Naive thymus-derived CD4-positive, alpha-beta T cell (primary cell): ENCODE measurements at regions not wholly inside any gene's neighbourhood (a gene's known extent, or its start where the extent isn't known, plus 50 kb on each side); places are given as distances from the start of the nearest gene placed in this dataset.
A peak's percentile ranks its signal among the peaks of the same experiment; 100 is the strongest.
"Not testable (repeated sequence)": the region's sequence is repeated elsewhere in the genome, so short reads cannot be mapped to it uniquely, and the experiment has no call there.

Experiments used
- ATAC-seq: fragments of 150-1000 bp; cut with Tn5 transposase; 2 replicates; pipeline ENCODE4 v1.10.0; 2021; ENCODE audit warnings: mild to moderate bottlenecking, moderate library complexity
- CTCF ChIA-PET: fragments of 350-600 bp; sonication (Branson Sonifier 250); formaldehyde crosslinking; loops from one replicate; lab custom pipeline; 2021; ENCODE audit warnings: antibody characterized with exemption; lab: Charles Lee
- POLR2A ChIA-PET: fragments of 350-600 bp; sonication (Branson Sonifier 250); formaldehyde crosslinking; loops from one replicate; lab custom pipeline; 2021; ENCODE audit warnings: antibody characterized with exemption, inconsistent platforms; lab: Charles Lee
- DNase-seq, 9 donors: peaks; one replicate each; pipeline versions ENCODE4 v3.0.0 to v3.0.0-alpha.2; 2020 to 2022; ENCODE audit warnings: mixed read lengths in 1 of 9
- H3K27ac ChIP-seq: one replicate; pipeline ENCODE4 v1.7.0; 2013; ENCODE audit warnings: mild to moderate bottlenecking, low read depth, low read length, moderate library complexity
- H3K27me3 ChIP-seq, 2 donors: one replicate each; pipeline ENCODE4 v1.7.0; 2013; ENCODE audit warnings: low read length in 2 of 2, mild to moderate bottlenecking in 2 of 2, moderate library complexity in 2 of 2; ENCODE audit not compliant: control insufficient read depth in 2 of 2, insufficient read depth in 2 of 2
- H3K36me3 ChIP-seq, 3 experiments: 1 replicate in 2 of 3; 2 replicates in 1 of 3; pipeline ENCODE4 v1.7.0; 2013; ENCODE audit warnings: low read length in 3 of 3, mild to moderate bottlenecking in 3 of 3, moderate library complexity in 1 of 3; ENCODE audit not compliant: insufficient read depth in 3 of 3, control insufficient read depth in 2 of 3
- H3K4me1 ChIP-seq, 2 donors: one replicate each; pipeline ENCODE4 v1.7.0; 2013; ENCODE audit warnings: low read length in 2 of 2, mild to moderate bottlenecking in 2 of 2, moderate library complexity in 1 of 2; ENCODE audit not compliant: control insufficient read depth in 2 of 2, insufficient read depth in 2 of 2
- H3K4me3 ChIP-seq: 2 replicates; pipeline ENCODE4 v1.7.0; 2013; ENCODE audit warnings: mild to moderate bottlenecking, low read length
- H3K9me3 ChIP-seq, 3 experiments: 1 replicate in 2 of 3; 2 replicates in 1 of 3; pipeline ENCODE4 v1.7.0; 2013; ENCODE audit warnings: low read length in 3 of 3; ENCODE audit not compliant: control insufficient read depth in 2 of 3
- H3K27ac Mint-ChIP-seq, 9 donors: one replicate each; pipeline ENCODE4 v1.8.0; 2020 to 2022; ENCODE audit warnings: mixed read lengths in 9 of 9, mild to moderate bottlenecking in 8 of 9, moderate library complexity in 5 of 9, inconsistent platforms in 2 of 9
- H3K27me3 Mint-ChIP-seq, 5 donors: one replicate each; pipeline ENCODE4 v1.8.0; 2021 to 2022; ENCODE audit warnings: mixed read lengths in 5 of 5, mild to moderate bottlenecking in 1 of 5
- H3K36me3 Mint-ChIP-seq, 5 donors: one replicate each; pipeline ENCODE4 v1.8.0; 2020 to 2022; ENCODE audit warnings: mixed read lengths in 5 of 5, mild to moderate bottlenecking in 3 of 5, inconsistent platforms in 1 of 5
- H3K4me1 Mint-ChIP-seq, 7 donors: one replicate each; pipeline ENCODE4 v1.8.0; 2020 to 2022; ENCODE audit warnings: mixed read lengths in 7 of 7, mild to moderate bottlenecking in 3 of 7, inconsistent platforms in 1 of 7
- H3K4me3 Mint-ChIP-seq, 10 donors: one replicate each; pipeline ENCODE4 v1.8.0; 2020 to 2022; ENCODE audit warnings: mild to moderate bottlenecking in 10 of 10, mixed read lengths in 10 of 10, moderate library complexity in 6 of 10, inconsistent platforms in 2 of 10
- H3K9me3 Mint-ChIP-seq, 11 donors: one replicate each; pipeline ENCODE4 v1.8.0; 2020 to 2022; ENCODE audit warnings: mixed read lengths in 11 of 11, mild to moderate bottlenecking in 4 of 11, inconsistent platforms in 1 of 11, moderate library complexity in 1 of 11
- intact Hi-C, 2 donors: fragments of 100-400 bp; cut with micrococcal nuclease; formaldehyde crosslinking; loops; one replicate each; pipeline ENCODE4 v1.15.1; 2023

- H3K27ac Mint-ChIP-seq, DNase-seq, H3K4me3 ChIP-seq, H3K9me3 ChIP-seq, H3K36me3 ChIP-seq, H3K4me3 Mint-ChIP-seq, H3K36me3 Mint-ChIP-seq, H3K27ac ChIP-seq, H3K27me3 Mint-ChIP-seq, H3K4me1 ChIP-seq, intact Hi-C loops, H3K27me3 ChIP-seq, H3K9me3 Mint-ChIP-seq, CTCF ChIA-PET, ATAC-seq: not testable (repeated sequence)
- peaks cover 0 to 55% (median 13%) of the 10 kb centered on the region in 7 donors for H3K4me1 Mint-ChIP-seq
- POLR2A ChIA-PET, result interaction anchor here (1.6 kb wide), 1 partner anchor 12 kb away, joined by 3 read pairs; no protein-coding TSS in a partner anchor
Measured at GRCh38 chr9:89689321-89689720, 84.5 kb downstream of the GADD45G start.

- peaks cover 0 to 58% (median 13%) of the 10 kb centered on the region in 7 donors for H3K4me1 Mint-ChIP-seq
- no peak overlapping the region for H3K27ac ChIP-seq
- H3K27ac Mint-ChIP-seq, result peak overlapping the region in 1 of 9 donors; percentile 83
- no peaks in the 10 kb centered on the region for H3K27me3 Mint-ChIP-seq
- ChIA-PET CTCF (no interaction called here), POLR2A (interaction anchor here (1.3 kb wide), 1 partner anchor 52 kb away, joined by 3 read pairs; no protein-coding TSS in a partner anchor)
- H3K36me3 ChIP-seq, result no peaks in the 10 kb centered on the region
- no peaks in the 10 kb centered on the region for H3K9me3 Mint-ChIP-seq
- no peaks in the 10 kb centered on the region for H3K9me3 ChIP-seq
- no peaks in the 10 kb centered on the region for H3K4me1 ChIP-seq
- H3K4me3 ChIP-seq, result no peak overlapping the region
- intact Hi-C loops, result loop anchor here in 1 of 2 donors (1.0 kb wide), 1 partner anchor 11 kb away; no protein-coding TSS in a partner anchor
- H3K27me3 ChIP-seq, result no peaks in the 10 kb centered on the region
- peak overlapping the region in 1 of 10 donors; percentile 55 for H3K4me3 Mint-ChIP-seq
- ATAC-seq (peak; percentile 36), DNase-seq (no peak)
- H3K36me3 Mint-ChIP-seq, result no peaks in the 10 kb centered on the region
Measured at GRCh38 chr9:89690334-89690912, 85.6 kb downstream of the GADD45G start.

GRCh38 chr9:89695441-89695891 is 90.7 kb downstream of the GADD45G start:
- CTCF ChIA-PET, result interaction anchor here (0.6 kb wide), 1 partner anchor 1226 kb away, joined by 3 read pairs; no protein-coding TSS in a partner anchor
- H3K36me3 ChIP-seq, result no peaks in the 10 kb centered on the region

GRCh38 chr9:89695979-89696378 is 91.2 kb downstream of the GADD45G start:
- H3K9me3 Mint-ChIP-seq, POLR2A ChIA-PET, H3K36me3 ChIP-seq, DNase-seq, H3K4me3 ChIP-seq, ATAC-seq, H3K4me3 Mint-ChIP-seq, intact Hi-C loops, H3K27me3 Mint-ChIP-seq, H3K27ac ChIP-seq, H3K27me3 ChIP-seq, H3K9me3 ChIP-seq, H3K4me1 ChIP-seq: not testable (repeated sequence)
- peak overlapping the region in 1 of 9 donors; percentile 33 for H3K27ac Mint-ChIP-seq
- CTCF ChIA-PET, result interaction anchor here (0.6 kb wide), 1 partner anchor 120 kb away, joined by 3 read pairs; no protein-coding TSS in a partner anchor
- peaks cover 8 to 82% (median 19%) of the 10 kb centered on the region in 7 donors for H3K4me1 Mint-ChIP-seq
- H3K36me3 Mint-ChIP-seq, result peaks cover 0 to 11% (median 0%) of the 10 kb centered on the region in 5 donors

More at GRCh38 chr9:89695441-89695891, 90.7 kb downstream of the GADD45G start:
- Histone ChIP-seq H3K4me3 (no peak overlapping the region), H3K9me3 (no peaks in the 10 kb centered on the region), H3K27ac (no peak overlapping the region), H3K4me1 (no peaks in the 10 kb centered on the region), H3K27me3 (no peaks in the 10 kb centered on the region)
- Mint-ChIP-seq H3K27me3 (no peaks in the 10 kb centered on the region), H3K36me3 (peaks cover 0 to 11% (median 0%) of the 10 kb centered on the region in 5 donors), H3K4me1 (peaks cover 11 to 84% (median 16%) of the 10 kb centered on the region in 7 donors), H3K27ac (no peak overlapping the region), H3K9me3 (no peaks in the 10 kb centered on the region), H3K4me3 (no peak overlapping the region)
- POLR2A ChIA-PET, result no interaction called here
- intact Hi-C loops, result no loop called here
- DNase-seq (no peak), ATAC-seq (no peak)

GRCh38 chr9:89696780-89697179 is 92.0 kb downstream of the GADD45G start:
- ChIA-PET POLR2A (no interaction called here), CTCF (interaction anchor here (0.6 kb wide), 1 partner anchor 121 kb away, joined by 3 read pairs; no protein-coding TSS in a partner anchor)
- Histone ChIP-seq H3K27me3 (no peaks in the 10 kb centered on the region), H3K27ac (no peak overlapping the region), H3K9me3 (no peaks in the 10 kb centered on the region), H3K36me3 (no peaks in the 10 kb centered on the region), H3K4me1 (peaks cover 0 to 11% of the 10 kb centered on the region in 2 donors), H3K4me3 (no peak overlapping the region)
- no peaks in the 10 kb centered on the region for H3K9me3 Mint-ChIP-seq
- peaks cover 0 to 11% (median 0%) of the 10 kb centered on the region in 5 donors for H3K36me3 Mint-ChIP-seq
- intact Hi-C loops, result no loop called here
- peak overlapping the region in 1 of 9 donors; percentile 63 for H3K27ac Mint-ChIP-seq
- H3K4me1 Mint-ChIP-seq, result peaks cover 2 to 80% (median 22%) of the 10 kb centered on the region in 7 donors
- no peak for DNase-seq
- no peaks in the 10 kb centered on the region for H3K27me3 Mint-ChIP-seq
- no peak for ATAC-seq
- H3K4me3 Mint-ChIP-seq, result no peak overlapping the region

- Mint-ChIP-seq H3K36me3 (peaks cover 0 to 15% (median 0%) of the 10 kb centered on the region in 5 donors), H3K27me3 (no peaks in the 10 kb centered on the region), H3K9me3 (no peaks in the 10 kb centered on the region), H3K4me1 (peaks cover 1 to 78% (median 27%) of the 10 kb centered on the region in 7 donors), H3K27ac (peak overlapping the region in 1 of 9 donors; percentile 43), H3K4me3 (no peak overlapping the region)
- Histone ChIP-seq H3K27ac (no peak overlapping the region), H3K36me3 (no peaks in the 10 kb centered on the region), H3K9me3 (no peaks in the 10 kb centered on the region), H3K4me3 (no peak overlapping the region), H3K4me1 (peaks cover 0 to 14% of the 10 kb centered on the region in 2 donors), H3K27me3 (no peaks in the 10 kb centered on the region)
- intact Hi-C loops, result no loop called here
- ATAC-seq (no peak), DNase-seq (no peak)
- POLR2A ChIA-PET, result no interaction called here
- CTCF ChIA-PET, result no interaction called here
Measured at GRCh38 chr9:89697553-89697952, 92.7 kb downstream of the GADD45G start.
